Endodermal cell (in vitro differentiated cells): ENCODE measurements at regions not wholly inside any gene's neighbourhood (a gene's known extent, or its start where the extent isn't known, plus 50 kb on each side); places are given as distances from the start of the nearest gene placed in this dataset.

Source experiments
- DNase-seq: peaks from one replicate; pipeline ENCODE4 v3.0.0-alpha.2; 2017
- H3K27ac ChIP-seq: 2 replicates; pipeline ENCODE4 v1.5.1; 2013; ENCODE audit warnings: mild to moderate bottlenecking, low read depth, low read length, moderate library complexity
- H3K27me3 ChIP-seq: 2 replicates; pipeline ENCODE4 v1.6.1; 2013; ENCODE audit warnings: mild to moderate bottlenecking, low read length, moderate library complexity; ENCODE audit not compliant: insufficient read depth, control insufficient read depth, poor library complexity, severe bottlenecking
- H3K36me3 ChIP-seq: 2 replicates; pipeline ENCODE4 v1.7.0; 2013; ENCODE audit warnings: mild to moderate bottlenecking, low read length, moderate library complexity; ENCODE audit not compliant: control insufficient read depth, insufficient read depth
- H3K4me1 ChIP-seq: one replicate; pipeline ENCODE4 v1.7.0; 2013; ENCODE audit warnings: low read length; ENCODE audit not compliant: control insufficient read depth, insufficient read depth
- H3K4me3 ChIP-seq: 2 replicates; pipeline ENCODE4 v1.5.1; 2013; ENCODE audit warnings: mild to moderate bottlenecking, low read length, moderate library complexity
- H3K9ac ChIP-seq: 2 replicates; pipeline ENCODE4 v1.6.1; 2013; ENCODE audit warnings: mild to moderate bottlenecking, low read length, moderate library complexity; ENCODE audit not compliant: poor library complexity, severe bottlenecking; ENCODE audit errors: extremely low read depth
- H3K9me3 ChIP-seq: 2 replicates; pipeline ENCODE4 v1.6.1; 2013; ENCODE audit warnings: mild to moderate bottlenecking, low read length, moderate library complexity; ENCODE audit not compliant: control insufficient read depth
- H3K27ac Mint-ChIP-seq: 2 replicates; pipeline ENCODE4 v1.8.0; 2020; ENCODE audit warnings: mixed read lengths
- H3K27me3 Mint-ChIP-seq: 2 replicates; pipeline ENCODE4 v1.8.0; 2021; ENCODE audit warnings: mild to moderate bottlenecking, mixed read lengths; ENCODE audit not compliant: insufficient read depth
- H3K36me3 Mint-ChIP-seq: 2 replicates; pipeline ENCODE4 v1.8.0; 2020; ENCODE audit warnings: low read depth, mixed read lengths
- H3K4me1 Mint-ChIP-seq: 2 replicates; pipeline ENCODE4 v1.8.0; 2020; ENCODE audit warnings: mixed read lengths
- H3K4me3 Mint-ChIP-seq: 2 replicates; pipeline ENCODE4 v1.8.0; 2020; ENCODE audit warnings: mild to moderate bottlenecking, moderate library complexity, mixed read lengths
- H3K9me3 Mint-ChIP-seq: 2 replicates; pipeline ENCODE4 v1.8.0; 2020; ENCODE audit warnings: mild to moderate bottlenecking, mixed read lengths
- WGBS, 2 experiments: methylation state at CpG; one replicate each; pipeline versions ENCODE4 v1.1.5 to v1.1.7; 2013; ENCODE audit warnings: missing lambda C conversion rate in 2 of 2, mixed read lengths in 1 of 2; ENCODE audit not compliant: insufficient coverage in 1 of 2, insufficient read length in 1 of 2; 5-methylcytosine and 5-hydroxymethylcytosine counted together
- TF ChIP-seq, protein P1 (sequence below): fragments of 200-600 bp; sonication (generic); conservative IDR thresholded peaks from 2 replicates; pipeline ENCODE4 v1.5.0; 2021; ENCODE audit warnings: antibody characterized with exemption, mild to moderate bottlenecking

DNA sequence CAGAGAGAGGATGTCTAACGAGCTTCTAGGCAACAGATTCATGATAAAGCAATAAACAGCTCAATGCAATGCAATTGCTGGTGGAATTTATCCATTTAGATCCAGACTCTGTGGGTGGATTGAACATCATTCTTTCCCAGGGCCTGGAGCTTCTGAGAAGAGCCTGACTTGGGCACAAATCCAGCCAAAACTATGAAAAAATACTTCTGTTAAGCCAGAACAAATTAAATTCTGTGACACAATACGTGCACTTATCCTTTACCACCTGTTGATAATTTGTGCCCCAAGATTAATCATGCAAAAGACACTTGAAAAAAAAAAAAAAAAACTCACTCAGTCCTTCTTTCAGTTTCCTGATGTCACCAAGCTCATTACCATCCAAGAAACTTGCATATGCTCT lies 446.0 kb upstream of the DCN start:
- TF ChIP-seq, protein P1, sequence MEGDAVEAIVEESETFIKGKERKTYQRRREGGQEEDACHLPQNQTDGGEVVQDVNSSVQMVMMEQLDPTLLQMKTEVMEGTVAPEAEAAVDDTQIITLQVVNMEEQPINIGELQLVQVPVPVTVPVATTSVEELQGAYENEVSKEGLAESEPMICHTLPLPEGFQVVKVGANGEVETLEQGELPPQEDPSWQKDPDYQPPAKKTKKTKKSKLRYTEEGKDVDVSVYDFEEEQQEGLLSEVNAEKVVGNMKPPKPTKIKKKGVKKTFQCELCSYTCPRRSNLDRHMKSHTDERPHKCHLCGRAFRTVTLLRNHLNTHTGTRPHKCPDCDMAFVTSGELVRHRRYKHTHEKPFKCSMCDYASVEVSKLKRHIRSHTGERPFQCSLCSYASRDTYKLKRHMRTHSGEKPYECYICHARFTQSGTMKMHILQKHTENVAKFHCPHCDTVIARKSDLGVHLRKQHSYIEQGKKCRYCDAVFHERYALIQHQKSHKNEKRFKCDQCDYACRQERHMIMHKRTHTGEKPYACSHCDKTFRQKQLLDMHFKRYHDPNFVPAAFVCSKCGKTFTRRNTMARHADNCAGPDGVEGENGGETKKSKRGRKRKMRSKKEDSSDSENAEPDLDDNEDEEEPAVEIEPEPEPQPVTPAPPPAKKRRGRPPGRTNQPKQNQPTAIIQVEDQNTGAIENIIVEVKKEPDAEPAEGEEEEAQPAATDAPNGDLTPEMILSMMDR: no peak
- peaks cover 10% of the 10 kb centered on the region for H3K9me3 ChIP-seq

DNA sequence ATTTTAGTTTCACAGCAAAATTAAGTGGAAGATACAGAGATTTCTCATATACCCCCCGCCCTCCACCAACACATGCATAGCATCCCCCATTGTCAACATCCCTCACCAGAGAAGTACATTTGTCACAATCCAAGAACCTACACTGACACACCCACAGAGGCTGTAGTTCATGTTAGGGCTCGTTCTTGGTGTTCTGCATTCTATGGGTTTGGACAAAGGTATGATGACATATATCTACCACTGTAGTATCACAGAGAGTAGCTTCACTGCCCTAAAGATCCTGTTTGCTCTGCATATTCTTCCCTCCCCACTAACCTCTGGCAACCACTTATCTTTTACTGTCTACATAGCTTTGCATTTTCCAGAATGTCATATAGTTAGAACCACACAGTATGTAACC lies 444.6 kb upstream of the DCN start:
- Mint-ChIP-seq H3K27ac (no peak overlapping the region), H3K27me3 (no peaks in the 10 kb centered on the region), H3K4me3 (no peak overlapping the region), H3K36me3 (peaks cover 3% of the 10 kb centered on the region), H3K4me1 (no peaks in the 10 kb centered on the region), H3K9me3 (peaks cover 14% of the 10 kb centered on the region)
- no peak for DNase-seq
- Histone ChIP-seq H3K4me1 (peaks cover 3% of the 10 kb centered on the region), H3K9ac (no peak overlapping the region), H3K27ac (no peak overlapping the region), H3K4me3 (no peak overlapping the region), H3K9me3 (peaks cover 10% of the 10 kb centered on the region), H3K27me3 (no peaks in the 10 kb centered on the region), H3K36me3 (no peaks in the 10 kb centered on the region)
- 92 to 98% methylated on average over 2 of the region's 2 CpGs for WGBS, 2 experiments
- TF ChIP-seq, protein P1: no peak

More for the DNA sequence above, 446.0 kb upstream of the DCN start:
- H3K27ac Mint-ChIP-seq: no peak overlapping the region
- no peaks in the 10 kb centered on the region for H3K27me3 Mint-ChIP-seq
- H3K36me3 Mint-ChIP-seq: peaks cover 3% of the 10 kb centered on the region
- no peaks in the 10 kb centered on the region for H3K36me3 ChIP-seq
- H3K4me1 Mint-ChIP-seq: no peaks in the 10 kb centered on the region
- H3K4me3 ChIP-seq: no peak overlapping the region
- 79% methylated on average over 2 of the region's 2 CpGs for WGBS, 2 experiments
- no peak for DNase-seq
- no peak overlapping the region for H3K4me3 Mint-ChIP-seq
- H3K4me1 ChIP-seq: no peaks in the 10 kb centered on the region
- no peaks in the 10 kb centered on the region for H3K27me3 ChIP-seq
- H3K9me3 Mint-ChIP-seq: peaks cover 16% of the 10 kb centered on the region
- H3K9ac ChIP-seq: no peak overlapping the region
- no peak overlapping the region for H3K27ac ChIP-seq

DNA sequence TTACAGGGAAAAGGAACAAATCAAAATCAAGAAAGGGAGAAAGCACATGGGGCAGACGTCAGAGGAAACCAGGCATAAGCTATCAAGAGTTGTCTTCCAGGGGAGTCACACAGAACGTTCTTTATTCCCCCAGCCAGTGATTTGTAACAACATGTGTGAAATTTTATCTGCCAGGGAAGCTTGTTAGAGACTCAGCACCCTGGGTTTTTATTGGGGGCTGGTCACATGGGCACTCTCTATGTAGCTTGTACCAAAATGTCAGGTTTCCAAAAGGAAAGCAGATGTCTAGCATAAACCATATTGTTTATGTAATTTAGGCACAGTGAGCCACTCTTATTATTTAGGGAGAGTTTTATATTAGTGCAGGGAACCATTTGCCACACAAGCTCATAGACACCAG lies 440.4 kb upstream of the DCN start:
- Mint-ChIP-seq H3K27me3 (no peaks in the 10 kb centered on the region), H3K36me3 (peaks cover 3% of the 10 kb centered on the region), H3K4me1 (peaks cover 4% of the 10 kb centered on the region), H3K9me3 (peaks cover 14% of the 10 kb centered on the region), H3K27ac (no peak overlapping the region), H3K4me3 (no peak overlapping the region)
- no peak overlapping the region for H3K27ac ChIP-seq
- WGBS, 2 experiments: 58 to 75% methylated on average over 2 of the region's 2 CpGs
- no peaks in the 10 kb centered on the region for H3K27me3 ChIP-seq
- no peak overlapping the region for H3K9ac ChIP-seq
- peaks cover 3% of the 10 kb centered on the region for H3K4me1 ChIP-seq
- H3K36me3 ChIP-seq: no peaks in the 10 kb centered on the region
- TF ChIP-seq, protein P1: no peak
- H3K9me3 ChIP-seq: peaks cover 10% of the 10 kb centered on the region
- H3K4me3 ChIP-seq: no peak overlapping the region
- no peak for DNase-seq
